ENCODE measurements at regions not wholly inside any gene's neighbourhood (a gene's known extent, or its start where the extent isn't known, plus 50 kb on each side); places are given as distances from the start of the nearest gene placed in this dataset.

GRCh38 chr3:72279068-72279604 lies 494.2 kb upstream of the PROK2 start:
- TF ChIP-seq CTCF (IDR thresholded peaks at IDR 0.05) (no peak), EZH2 (IDR thresholded peaks at IDR 0.05) (no peak), EZH2phosphoT487 (IDR thresholded peaks at IDR 0.05) (no peak)
